Gastrocnemius medialis (tissue), 4 donors: ENCODE measurements at regions not wholly inside any gene's neighbourhood (a gene's known extent, or its start where the extent isn't known, plus 50 kb on each side); places are given as distances from the start of the nearest gene placed in this dataset.

Experiments
- POLR2A ChIP-seq, 2 donors: fragments of 450-650 bp; IDR thresholded peaks; one replicate each; pipeline ENCODE4 v1.6.1; 2017; ENCODE audit warnings: antibody characterized with exemption in 2 of 2, mild to moderate bottlenecking in 2 of 2, moderate library complexity in 2 of 2
- TF ChIP-seq, protein P1 (sequence below), 5 experiments: fragments of 450-650 bp in 3 of 5; fragments of 200-600 bp in 2 of 5; sonication (generic) in 2 of 5; IDR thresholded peaks in 4 of 5; conservative IDR thresholded peaks in 1 of 5; 1 replicate in 4 of 5; 2 replicates in 1 of 5; pipeline ENCODE4 v1.5.1; 2016 to 2019; ENCODE audit warnings: antibody characterized with exemption in 5 of 5, mild to moderate bottlenecking in 3 of 5, moderate library complexity in 3 of 5

DNA sequence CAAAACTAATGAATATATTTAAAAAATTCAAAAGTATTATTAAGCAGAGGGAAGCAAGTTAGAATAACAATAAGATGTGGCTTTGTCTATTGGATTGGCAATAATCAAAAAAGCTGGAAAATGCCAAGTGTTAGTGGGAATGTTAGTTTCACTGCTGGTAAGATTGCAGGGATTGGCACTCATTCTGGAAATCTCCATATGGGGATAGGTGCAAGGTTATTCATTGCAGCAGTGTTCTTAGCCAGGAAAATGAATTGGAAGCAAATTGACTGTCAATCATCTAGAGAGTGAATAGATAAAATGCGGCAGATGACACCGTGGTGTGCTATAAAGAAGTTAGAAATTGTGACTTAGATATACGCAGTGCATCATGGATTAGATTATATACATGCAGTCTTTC lies 1615.5 kb upstream of the PCDH7 start:
- TF ChIP-seq, protein P1, sequence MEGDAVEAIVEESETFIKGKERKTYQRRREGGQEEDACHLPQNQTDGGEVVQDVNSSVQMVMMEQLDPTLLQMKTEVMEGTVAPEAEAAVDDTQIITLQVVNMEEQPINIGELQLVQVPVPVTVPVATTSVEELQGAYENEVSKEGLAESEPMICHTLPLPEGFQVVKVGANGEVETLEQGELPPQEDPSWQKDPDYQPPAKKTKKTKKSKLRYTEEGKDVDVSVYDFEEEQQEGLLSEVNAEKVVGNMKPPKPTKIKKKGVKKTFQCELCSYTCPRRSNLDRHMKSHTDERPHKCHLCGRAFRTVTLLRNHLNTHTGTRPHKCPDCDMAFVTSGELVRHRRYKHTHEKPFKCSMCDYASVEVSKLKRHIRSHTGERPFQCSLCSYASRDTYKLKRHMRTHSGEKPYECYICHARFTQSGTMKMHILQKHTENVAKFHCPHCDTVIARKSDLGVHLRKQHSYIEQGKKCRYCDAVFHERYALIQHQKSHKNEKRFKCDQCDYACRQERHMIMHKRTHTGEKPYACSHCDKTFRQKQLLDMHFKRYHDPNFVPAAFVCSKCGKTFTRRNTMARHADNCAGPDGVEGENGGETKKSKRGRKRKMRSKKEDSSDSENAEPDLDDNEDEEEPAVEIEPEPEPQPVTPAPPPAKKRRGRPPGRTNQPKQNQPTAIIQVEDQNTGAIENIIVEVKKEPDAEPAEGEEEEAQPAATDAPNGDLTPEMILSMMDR (IDR thresholded peaks at IDR 0.05 in 4 of 5, conservative IDR thresholded peaks at IDR 0.05 in 1 of 5) = no peak
- TF ChIP-seq POLR2A (IDR thresholded peaks at IDR 0.05) = no peak
